NCI-H146 (cell line): ENCODE measurements at regions not wholly inside any gene's neighbourhood (a gene's known extent, or its start where the extent isn't known, plus 50 kb on each side); places are given as distances from the start of the nearest gene placed in this dataset.
A peak's percentile ranks its signal among the peaks of the same experiment; 100 is the strongest.
"Not testable (repeated sequence)": the region's sequence is repeated elsewhere in the genome, so short reads cannot be mapped to it uniquely, and the experiment has no call there.

Experiments
- DNase-seq: peaks from one replicate; lab custom pipeline; 2025; lab: John Stamatoyannopoulos, UW

- no peak for DNase-seq
These were observed 50.9 kb upstream of the HSPB3 start for GRCh38 chr5:54404568-54404967.

GRCh38 chr5:54403885-54404416, 51.5 kb upstream of the HSPB3 start:
- no peak for DNase-seq

GRCh38 chr5:54403121-54403520, 52.4 kb upstream of the HSPB3 start:
- no peak for DNase-seq

- no peak for DNase-seq
These were observed 54.0 kb upstream of the HSPB3 start for GRCh38 chr5:54401515-54401914.

- DNase-seq, result no peak
These were observed 57.3 kb upstream of the HSPB3 start for GRCh38 chr5:54398191-54398590.

GRCh38 chr5:54397420-54397819, 58.1 kb upstream of the HSPB3 start:
- no peak for DNase-seq

GRCh38 chr5:54393007-54393406, 62.5 kb upstream of the HSPB3 start:
- DNase-seq, result not testable (repeated sequence)

GRCh38 chr5:54390539-54391031, 64.9 kb upstream of the HSPB3 start:
- DNase-seq, result peak; percentile 90

GRCh38 chr5:54390015-54390414, 65.5 kb upstream of the HSPB3 start:
- DNase-seq, result peak; percentile 97

- DNase-seq, result not testable (repeated sequence)
These were observed 66.1 kb upstream of the HSPB3 start for GRCh38 chr5:54389399-54389798.

- DNase-seq, result no peak
These were observed 66.7 kb upstream of the HSPB3 start for GRCh38 chr5:54388811-54389210.

GRCh38 chr5:54388409-54388808, 67.1 kb upstream of the HSPB3 start:
- DNase-seq, result no peak

- peak; percentile 57 for DNase-seq
These were observed 67.8 kb upstream of the HSPB3 start for GRCh38 chr5:54387659-54388232.

GRCh38 chr5:54387031-54387430, 68.5 kb upstream of the HSPB3 start:
- DNase-seq, result no peak

- no peak for DNase-seq
These were observed 69.5 kb upstream of the HSPB3 start for GRCh38 chr5:54385994-54386393.

- no peak for DNase-seq
These were observed 71.1 kb upstream of the HSPB3 start for GRCh38 chr5:54384356-54384933.

- DNase-seq, result no peak
These were observed 71.6 kb upstream of the HSPB3 start for GRCh38 chr5:54383941-54384340.

- DNase-seq, result no peak
These were observed 72.1 kb upstream of the HSPB3 start for GRCh38 chr5:54383225-54383901.

GRCh38 chr5:54381319-54381718, 70.9 kb upstream of the ARL15 start:
- DNase-seq, result not testable (repeated sequence)

GRCh38 chr5:54379590-54379989, 69.2 kb upstream of the ARL15 start:
- DNase-seq, result no peak

GRCh38 chr5:54378707-54379106, 68.3 kb upstream of the ARL15 start:
- DNase-seq, result no peak

GRCh38 chr5:54377339-54377738, 67.0 kb upstream of the ARL15 start:
- DNase-seq, result not testable (repeated sequence)

- DNase-seq, result no peak
These were observed 60.6 kb upstream of the ARL15 start for GRCh38 chr5:54370982-54371381.
